T-helper 17 cell (primary cell): ENCODE measurements at regions not wholly inside any gene's neighbourhood (a gene's known extent, or its start where the extent isn't known, plus 50 kb on each side); places are given as distances from the start of the nearest gene placed in this dataset.

Experiments
- ATAC-seq: fragments of 150-1000 bp; cut with Tn5 transposase; 2 replicates; pipeline ENCODE4 v1.10.0; 2021; ENCODE audit warnings: mild to moderate bottlenecking, moderate library complexity
- DNase-seq, 3 donors: peaks; one replicate each; pipeline versions ENCODE4 v3.0.0 to v3.0.0-alpha.2; 2020 to 2021
- H3K9me3 ChIP-seq: one replicate; pipeline ENCODE4 v1.7.0; 2013; ENCODE audit warnings: low read length, mild to moderate bottlenecking; ENCODE audit not compliant: control insufficient read depth, poor library complexity, severe bottlenecking
- H3K27ac Mint-ChIP-seq: one replicate; pipeline ENCODE4 v1.8.0; 2022; ENCODE audit warnings: mild to moderate bottlenecking, moderate library complexity, mixed read lengths
- H3K27me3 Mint-ChIP-seq: one replicate; pipeline ENCODE4 v1.8.0; 2022; ENCODE audit warnings: mixed read lengths
- H3K36me3 Mint-ChIP-seq: one replicate; pipeline ENCODE4 v1.8.0; 2022; ENCODE audit warnings: low read depth, mixed read lengths
- H3K4me1 Mint-ChIP-seq: one replicate; pipeline ENCODE4 v1.8.0; 2022; ENCODE audit warnings: mild to moderate bottlenecking, mixed read lengths
- H3K4me3 Mint-ChIP-seq: one replicate; pipeline ENCODE4 v1.8.0; 2022; ENCODE audit warnings: mild to moderate bottlenecking, moderate library complexity, mixed read lengths

DNA sequence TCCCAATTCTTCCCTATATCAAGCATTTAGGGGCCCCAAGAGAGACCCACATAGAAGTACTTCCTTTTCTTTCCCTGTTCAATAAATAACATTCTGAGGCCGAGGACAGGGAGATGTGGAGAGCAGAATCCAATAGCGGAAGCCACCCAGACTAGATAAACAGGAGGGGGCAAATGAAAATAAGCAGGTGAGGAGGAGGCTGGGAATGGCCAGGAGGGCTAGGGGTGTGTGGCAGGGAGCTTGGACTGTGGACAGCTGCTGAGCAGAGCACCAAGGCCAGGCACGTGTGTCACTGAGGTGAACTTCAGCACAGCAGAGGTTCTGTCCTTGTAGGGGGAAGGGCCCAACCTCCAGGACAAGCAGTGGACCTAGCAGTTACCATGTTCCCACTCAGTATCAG lies 339.2 kb downstream of the FOXA2 start:
- ATAC-seq (no peak), DNase-seq (no peak)
- Mint-ChIP-seq H3K36me3 (peaks cover 2% of the 10 kb centered on the region), H3K27ac (no peak overlapping the region), H3K4me1 (no peaks in the 10 kb centered on the region), H3K27me3 (no peaks in the 10 kb centered on the region), H3K4me3 (no peak overlapping the region)
- no peaks in the 10 kb centered on the region for H3K9me3 ChIP-seq

DNA sequence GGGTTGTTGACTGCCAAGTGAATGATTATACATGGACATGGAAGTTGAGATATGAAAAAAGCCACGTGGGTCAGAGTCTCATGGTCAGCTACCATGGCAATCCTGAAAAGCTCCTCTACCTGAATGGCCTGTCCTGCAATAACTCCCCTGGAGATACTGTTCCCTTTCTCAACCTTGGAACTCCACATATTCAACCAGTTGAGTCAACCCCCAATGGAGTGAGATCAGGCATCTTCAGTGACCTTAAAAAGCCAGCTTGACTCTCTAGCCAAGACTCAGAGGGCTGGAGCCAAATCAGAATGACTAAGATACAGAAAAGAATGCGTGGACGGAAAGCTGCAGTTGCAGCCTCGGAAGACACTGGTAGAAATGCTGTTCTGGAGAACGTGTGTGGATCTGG lies 341.3 kb downstream of the FOXA2 start:
- ATAC-seq (no peak), DNase-seq (no peak)
- no peaks in the 10 kb centered on the region for H3K27me3 Mint-ChIP-seq
- no peaks in the 10 kb centered on the region for H3K4me1 Mint-ChIP-seq
- H3K27ac Mint-ChIP-seq = no peak overlapping the region
- H3K9me3 ChIP-seq = no peaks in the 10 kb centered on the region
- H3K4me3 Mint-ChIP-seq = no peak overlapping the region
- no peaks in the 10 kb centered on the region for H3K36me3 Mint-ChIP-seq

DNA sequence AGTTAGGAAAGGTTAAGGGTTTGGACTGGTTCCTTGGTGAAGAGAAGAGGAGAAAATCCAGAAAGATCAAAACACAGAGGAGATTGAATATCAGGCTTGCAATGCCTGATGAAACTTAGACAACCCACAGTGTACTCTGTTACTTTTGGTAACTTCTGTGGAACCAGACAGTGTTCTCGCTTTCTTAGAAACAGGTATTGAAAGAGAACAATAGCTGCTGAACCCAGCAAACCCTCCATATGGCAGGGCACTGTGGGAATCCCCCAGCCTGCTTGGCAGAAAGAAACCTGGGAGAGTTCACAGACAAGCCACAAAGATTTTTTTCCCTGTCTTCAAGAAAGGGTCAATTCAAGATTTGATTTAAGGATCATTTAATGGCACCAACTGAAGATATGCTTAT lies 342.8 kb downstream of the FOXA2 start:
- H3K9me3 ChIP-seq = no peaks in the 10 kb centered on the region
- no peak for DNase-seq
- no peak for ATAC-seq
- H3K27me3 Mint-ChIP-seq = no peaks in the 10 kb centered on the region
- no peaks in the 10 kb centered on the region for H3K4me1 Mint-ChIP-seq
- H3K4me3 Mint-ChIP-seq = no peak overlapping the region
- H3K36me3 Mint-ChIP-seq = no peaks in the 10 kb centered on the region
- H3K27ac Mint-ChIP-seq = no peak overlapping the region

DNA sequence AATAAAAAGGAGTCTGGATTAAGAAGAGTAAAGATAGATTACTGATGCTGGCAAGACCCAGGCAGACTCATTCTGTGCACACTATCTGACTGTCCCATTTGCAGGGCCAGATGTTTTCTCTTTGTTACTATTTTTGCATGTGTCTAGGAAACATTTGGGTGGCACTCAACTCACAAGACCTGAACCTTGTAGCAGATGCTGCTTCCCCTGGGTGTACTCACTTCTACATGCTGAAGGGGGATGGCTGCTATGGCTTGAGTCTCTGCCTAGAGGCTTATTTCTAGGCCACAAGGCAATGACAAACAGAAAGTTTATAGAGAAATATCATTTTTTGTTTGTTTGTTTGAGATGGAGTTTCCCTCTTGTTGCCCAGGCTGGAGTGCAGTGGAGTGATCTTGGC lies 351.4 kb downstream of the FOXA2 start:
- H3K27ac Mint-ChIP-seq = no peak overlapping the region
- no peaks in the 10 kb centered on the region for H3K36me3 Mint-ChIP-seq
- H3K4me1 Mint-ChIP-seq = no peaks in the 10 kb centered on the region
- no peaks in the 10 kb centered on the region for H3K27me3 Mint-ChIP-seq
- no peaks in the 10 kb centered on the region for H3K9me3 ChIP-seq
- no peak overlapping the region for H3K4me3 Mint-ChIP-seq
- DNase-seq = no peak
- ATAC-seq = no peak

DNA sequence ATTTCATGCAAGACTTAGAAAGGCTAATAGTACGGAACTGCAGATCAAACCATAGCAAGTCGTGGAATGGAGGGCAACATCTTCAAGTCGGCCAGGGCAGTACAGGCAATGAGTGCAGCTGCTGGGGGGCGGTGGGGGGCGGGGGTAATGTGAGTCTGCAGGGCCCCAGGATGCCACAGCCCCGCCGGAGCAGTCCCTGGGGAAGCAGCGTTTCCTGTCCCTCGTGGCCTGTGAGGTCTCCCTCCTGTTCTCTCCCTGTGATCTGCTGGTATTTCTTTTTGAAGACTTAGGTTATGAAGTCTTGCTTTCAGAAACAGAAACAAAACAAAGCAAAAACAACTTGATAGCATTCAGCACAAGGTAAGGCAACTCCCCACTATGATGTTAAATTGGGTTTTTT lies 351.9 kb downstream of the FOXA2 start:
- no peak overlapping the region for H3K27ac Mint-ChIP-seq
- ATAC-seq = no peak
- no peaks in the 10 kb centered on the region for H3K27me3 Mint-ChIP-seq
- H3K4me1 Mint-ChIP-seq = no peaks in the 10 kb centered on the region
- no peaks in the 10 kb centered on the region for H3K9me3 ChIP-seq
- no peak for DNase-seq
- H3K36me3 Mint-ChIP-seq = no peaks in the 10 kb centered on the region
- no peak overlapping the region for H3K4me3 Mint-ChIP-seq

DNA sequence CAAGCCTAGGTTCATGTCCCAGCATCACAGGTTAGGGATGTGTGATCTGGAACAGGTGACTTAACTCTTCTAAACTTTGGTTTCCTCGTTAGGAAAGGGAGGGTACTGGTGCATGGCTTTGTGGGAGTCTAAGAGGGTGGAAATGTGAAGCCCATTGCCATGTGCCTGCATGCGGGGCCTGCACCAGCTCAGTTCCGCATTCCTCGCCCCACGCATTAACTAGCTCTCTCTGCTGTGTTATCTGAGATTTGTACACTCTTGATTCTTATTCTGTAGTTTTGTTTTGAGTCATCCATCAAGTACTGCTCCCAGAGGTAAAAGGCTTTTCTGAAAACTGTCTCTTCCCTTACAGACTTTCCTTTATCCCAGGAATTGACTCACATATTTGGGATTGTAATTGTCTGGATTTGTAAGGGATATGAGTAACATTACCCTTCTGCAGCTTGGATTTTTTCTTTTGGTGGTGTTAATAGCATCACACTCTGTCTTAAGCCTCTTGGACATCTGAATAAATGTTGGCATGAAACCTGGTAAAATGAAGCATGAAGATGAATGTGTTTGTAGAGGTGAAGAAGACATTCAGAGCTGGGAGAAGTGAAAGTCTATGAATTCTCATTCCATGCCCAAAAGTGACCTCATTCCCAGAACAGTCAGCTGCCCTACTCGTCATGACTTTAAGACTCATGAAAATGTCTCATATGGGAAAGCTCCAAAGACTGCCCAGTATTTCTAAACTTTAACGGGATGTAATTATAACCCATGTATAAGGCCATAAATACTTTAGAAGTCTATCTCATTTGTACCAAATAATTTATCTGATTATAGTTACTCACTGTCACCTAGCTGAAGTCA lies 357.3 kb downstream of the FOXA2 start:
- Mint-ChIP-seq H3K4me1 (no peaks in the 10 kb centered on the region), H3K27ac (no peak overlapping the region), H3K27me3 (no peaks in the 10 kb centered on the region), H3K4me3 (no peak overlapping the region), H3K36me3 (no peaks in the 10 kb centered on the region)
- DNase-seq = no peak
- ATAC-seq = no peak
- no peaks in the 10 kb centered on the region for H3K9me3 ChIP-seq

DNA sequence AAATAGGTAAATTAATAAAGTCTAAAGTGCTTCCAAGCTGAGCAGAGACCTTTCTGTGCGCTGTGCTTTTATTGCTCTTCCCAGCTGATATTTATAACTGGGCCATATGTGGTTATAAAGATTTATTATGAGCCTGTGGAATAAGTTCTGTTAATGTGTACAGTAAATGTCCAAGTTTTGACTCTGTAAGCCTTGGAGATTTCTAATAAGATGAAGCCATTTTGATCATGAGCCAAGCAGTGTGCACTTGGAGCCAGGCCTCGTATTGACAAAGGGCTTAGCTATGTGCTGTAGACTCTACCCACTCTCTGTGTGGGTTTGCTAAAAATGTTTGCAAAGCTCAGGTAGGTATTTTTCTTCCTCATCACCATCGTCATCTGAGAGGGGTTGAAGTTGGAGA lies 361.1 kb downstream of the FOXA2 start:
- no peaks in the 10 kb centered on the region for H3K9me3 ChIP-seq
- Mint-ChIP-seq H3K4me3 (no peak overlapping the region), H3K27ac (no peak overlapping the region), H3K27me3 (no peaks in the 10 kb centered on the region), H3K4me1 (no peaks in the 10 kb centered on the region), H3K36me3 (no peaks in the 10 kb centered on the region)
- ATAC-seq = no peak
- no peak for DNase-seq

DNA sequence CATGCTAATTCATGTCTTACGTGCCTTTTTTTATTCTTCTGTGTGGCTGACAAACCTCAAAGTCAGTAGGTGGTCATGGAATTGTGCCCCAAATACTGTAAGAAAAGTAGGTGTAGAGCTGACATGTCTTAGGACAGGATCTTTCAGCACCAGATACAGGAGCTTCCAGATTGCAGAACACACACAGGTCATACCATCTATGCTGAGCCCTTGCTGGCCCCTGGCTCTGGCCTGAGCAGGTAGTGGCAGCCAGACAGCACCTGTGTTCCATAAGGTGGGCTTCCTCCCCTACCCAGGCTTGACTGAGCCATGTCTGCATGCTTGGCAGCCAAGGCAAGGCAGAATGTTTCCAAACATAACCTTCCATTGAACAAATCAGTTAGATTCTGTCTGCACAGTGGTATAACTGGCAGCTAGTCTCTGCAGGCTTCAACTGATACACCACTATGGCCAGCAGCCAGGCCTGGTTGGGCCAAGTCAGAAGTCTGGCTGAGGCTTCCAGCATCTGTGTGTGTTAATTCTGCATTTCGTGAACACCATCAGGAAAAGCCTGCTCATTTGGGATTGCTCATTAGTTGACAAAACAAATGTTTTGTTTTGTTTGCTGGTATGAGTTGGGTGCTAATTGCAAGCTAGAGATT lies 366.5 kb downstream of the FOXA2 start:
- H3K36me3 Mint-ChIP-seq = no peaks in the 10 kb centered on the region
- DNase-seq (no peak), ATAC-seq (no peak)
- H3K9me3 ChIP-seq = no peaks in the 10 kb centered on the region
- no peaks in the 10 kb centered on the region for H3K27me3 Mint-ChIP-seq
- H3K27ac Mint-ChIP-seq = no peak overlapping the region
- no peaks in the 10 kb centered on the region for H3K4me1 Mint-ChIP-seq
- H3K4me3 Mint-ChIP-seq = no peak overlapping the region

DNA sequence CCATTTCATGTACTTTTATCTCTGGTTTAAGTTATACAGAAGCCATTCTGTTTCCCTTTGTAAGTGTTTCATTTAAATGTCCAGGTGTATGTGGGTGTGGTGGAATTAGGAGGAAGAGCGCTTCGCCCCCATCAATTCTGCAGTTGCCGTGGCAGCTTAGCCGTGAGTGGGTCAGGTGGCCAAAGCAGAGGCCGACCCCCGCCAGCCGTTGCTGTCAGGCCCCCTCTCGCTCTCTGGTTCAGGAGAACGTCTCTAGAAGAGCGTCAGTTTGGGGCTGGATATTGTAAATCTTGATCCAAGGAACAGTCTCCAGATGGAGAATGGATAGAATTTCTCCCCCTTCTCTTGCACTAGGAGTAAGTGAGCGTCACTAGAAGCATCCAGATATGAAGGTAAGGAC lies 367.4 kb downstream of the FOXA2 start:
- H3K9me3 ChIP-seq = no peaks in the 10 kb centered on the region
- no peak for DNase-seq
- Mint-ChIP-seq H3K4me1 (no peaks in the 10 kb centered on the region), H3K27me3 (no peaks in the 10 kb centered on the region), H3K4me3 (no peak overlapping the region), H3K27ac (no peak overlapping the region), H3K36me3 (no peaks in the 10 kb centered on the region)
- no peak for ATAC-seq

DNA sequence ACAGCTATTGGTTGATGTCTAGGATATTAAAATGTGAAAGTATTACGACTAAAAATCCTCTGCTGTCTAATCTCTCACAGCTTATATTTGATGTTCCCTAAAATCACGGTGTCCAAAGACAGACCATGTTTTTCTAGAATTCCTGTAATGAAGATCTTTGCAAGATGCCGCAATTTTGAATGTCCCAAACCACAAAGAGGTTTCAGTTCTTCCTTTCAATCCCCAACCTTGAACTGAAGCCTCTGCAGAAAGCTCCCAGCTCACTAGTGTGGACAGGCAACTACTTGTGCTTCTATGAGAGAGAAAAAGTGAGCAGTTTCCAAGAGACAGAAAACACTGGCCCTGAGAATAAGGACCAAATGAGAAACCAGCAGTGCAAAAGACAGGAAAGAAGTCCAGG lies 370.1 kb downstream of the FOXA2 start:
- no peak overlapping the region for H3K27ac Mint-ChIP-seq
- no peaks in the 10 kb centered on the region for H3K36me3 Mint-ChIP-seq
- no peak for DNase-seq
- no peak overlapping the region for H3K4me3 Mint-ChIP-seq
- H3K4me1 Mint-ChIP-seq = no peaks in the 10 kb centered on the region
- no peaks in the 10 kb centered on the region for H3K27me3 Mint-ChIP-seq
- H3K9me3 ChIP-seq = no peaks in the 10 kb centered on the region
- no peak for ATAC-seq

DNA sequence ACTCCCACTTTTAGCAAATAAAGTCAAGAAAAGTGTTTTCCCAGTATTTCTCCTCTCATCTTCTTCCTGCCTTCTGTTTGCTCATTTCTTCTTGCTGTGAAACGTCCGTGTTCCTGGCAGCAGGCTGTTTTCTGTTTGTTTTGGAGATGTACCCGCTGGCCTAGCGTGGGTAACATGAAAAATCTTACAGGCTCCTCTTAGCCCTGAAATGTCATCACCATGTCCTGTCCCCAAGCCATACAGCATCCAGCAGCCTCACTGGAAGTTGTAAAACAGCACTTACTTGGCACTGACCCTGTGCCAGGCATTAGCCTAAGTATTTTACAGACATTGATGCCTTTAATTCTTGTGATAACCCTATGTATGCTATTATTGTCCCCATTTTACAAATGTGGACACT lies 371.1 kb downstream of the FOXA2 start:
- no peak overlapping the region for H3K4me3 Mint-ChIP-seq
- no peak for ATAC-seq
- DNase-seq = no peak
- no peaks in the 10 kb centered on the region for H3K9me3 ChIP-seq
- no peaks in the 10 kb centered on the region for H3K27me3 Mint-ChIP-seq
- H3K4me1 Mint-ChIP-seq = no peaks in the 10 kb centered on the region
- no peaks in the 10 kb centered on the region for H3K36me3 Mint-ChIP-seq
- H3K27ac Mint-ChIP-seq = no peak overlapping the region

DNA sequence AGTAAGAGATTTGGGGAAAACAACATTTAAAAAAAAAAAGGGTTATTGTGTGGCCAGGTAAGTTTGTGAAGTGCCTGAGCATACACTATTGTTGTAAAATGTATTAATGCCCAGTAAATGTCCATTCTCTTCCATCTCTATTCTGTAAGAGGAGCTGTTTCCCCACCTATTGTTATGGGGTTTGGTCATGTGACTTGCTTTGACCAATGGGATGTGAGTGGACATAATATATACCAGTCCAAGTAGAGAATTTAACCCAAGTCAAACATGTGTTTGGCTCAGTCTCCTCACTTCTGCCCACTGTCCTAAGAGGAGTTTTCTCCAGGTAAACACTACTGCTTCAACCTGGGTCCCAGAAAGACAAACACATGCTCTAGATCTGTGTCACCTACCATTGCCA lies 377.1 kb downstream of the FOXA2 start:
- H3K9me3 ChIP-seq = no peaks in the 10 kb centered on the region
- no peak overlapping the region for H3K27ac Mint-ChIP-seq
- no peak for DNase-seq
- no peak overlapping the region for H3K4me3 Mint-ChIP-seq
- no peaks in the 10 kb centered on the region for H3K4me1 Mint-ChIP-seq
- no peaks in the 10 kb centered on the region for H3K27me3 Mint-ChIP-seq
- ATAC-seq = no peak
- H3K36me3 Mint-ChIP-seq = no peaks in the 10 kb centered on the region

DNA sequence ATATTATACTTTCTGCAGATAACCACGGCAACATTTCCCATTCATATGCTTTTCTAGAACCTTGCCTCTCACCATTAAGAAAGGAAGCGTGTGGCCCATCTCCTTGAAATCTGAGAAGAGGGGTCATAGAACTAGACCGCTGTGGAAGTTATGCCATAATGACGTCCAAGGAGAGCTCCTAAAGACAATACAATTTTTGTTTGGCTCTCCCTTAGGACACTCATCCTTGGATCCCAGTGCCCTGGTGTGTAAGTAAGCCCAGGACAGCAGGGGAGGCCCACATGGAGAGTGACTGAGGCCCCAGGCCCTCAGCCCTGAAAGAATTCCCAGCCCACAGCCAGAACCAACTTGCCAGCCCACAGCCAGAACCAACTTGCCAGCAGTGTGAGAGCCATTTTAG lies 379.6 kb downstream of the FOXA2 start:
- Mint-ChIP-seq H3K4me3 (no peak overlapping the region), H3K4me1 (no peaks in the 10 kb centered on the region), H3K27me3 (no peaks in the 10 kb centered on the region), H3K36me3 (no peaks in the 10 kb centered on the region), H3K27ac (no peak overlapping the region)
- DNase-seq = no peak
- ATAC-seq = no peak
- H3K9me3 ChIP-seq = no peaks in the 10 kb centered on the region

DNA sequence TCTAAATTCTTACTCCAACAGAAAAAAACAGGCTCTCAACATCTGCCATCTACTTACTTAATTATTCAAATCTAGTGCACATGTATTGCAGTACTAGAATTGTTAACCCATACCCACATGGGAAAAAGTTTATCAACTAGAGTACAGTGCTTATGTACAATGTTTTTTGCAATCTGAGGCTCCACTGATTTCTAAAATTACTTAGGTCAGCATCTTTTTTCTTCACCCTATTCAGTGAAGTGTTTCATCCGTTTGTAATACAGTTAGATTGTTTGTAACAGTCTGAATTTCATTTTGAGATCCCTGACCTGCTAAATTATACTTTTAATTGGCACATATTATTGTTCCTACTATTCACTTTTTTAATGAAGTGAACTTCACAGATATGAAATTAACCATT lies 402.2 kb downstream of the FOXA2 start:
- Mint-ChIP-seq H3K36me3 (no peaks in the 10 kb centered on the region), H3K4me3 (no peak overlapping the region), H3K4me1 (no peaks in the 10 kb centered on the region), H3K27ac (no peak overlapping the region), H3K27me3 (no peaks in the 10 kb centered on the region)
- H3K9me3 ChIP-seq = no peaks in the 10 kb centered on the region
- no peak for ATAC-seq
- DNase-seq = no peak
